DMS114 treated with DMSO at 0.1 percent for 48 hours (cell line): ENCODE measurements at regions not wholly inside any gene's neighbourhood (a gene's known extent, or its start where the extent isn't known, plus 50 kb on each side); places are given as distances from the start of the nearest gene placed in this dataset.
"Not testable (repeated sequence)": the region's sequence is repeated elsewhere in the genome, so short reads cannot be mapped to it uniquely, and the experiment has no call there.

Source experiments
- DNase-seq: peaks from one replicate; lab custom pipeline; 2025; ENCODE audit not compliant: unreplicated experiment; lab: John Stamatoyannopoulos, UW

GRCh38 chr1:212495766-212496494, 63.2 kb downstream of the NENF start:
- DNase-seq, result no peak

GRCh38 chr1:212496682-212497081, 64.0 kb downstream of the NENF start:
- DNase-seq, result no peak

GRCh38 chr1:212497553-212497952, 64.8 kb downstream of the NENF start:
- no peak for DNase-seq

- DNase-seq, result no peak
Measured at GRCh38 chr1:212498283-212499040, 65.7 kb downstream of the NENF start.

GRCh38 chr1:212500351-212500750, 67.6 kb downstream of the NENF start:
- no peak for DNase-seq

GRCh38 chr1:212500983-212501382, 68.3 kb downstream of the NENF start:
- no peak for DNase-seq

GRCh38 chr1:212503714-212504113, 71.0 kb downstream of the NENF start:
- no peak for DNase-seq

GRCh38 chr1:212504171-212504803, 71.6 kb downstream of the NENF start:
- no peak for DNase-seq

GRCh38 chr1:212506666-212507065, 73.9 kb downstream of the NENF start:
- DNase-seq, result no peak

GRCh38 chr1:212507369-212507768, 74.6 kb downstream of the NENF start:
- no peak for DNase-seq

- no peak for DNase-seq
Measured at GRCh38 chr1:212512816-212513559, 80.3 kb downstream of the NENF start.

GRCh38 chr1:212513586-212513985, 80.9 kb downstream of the NENF start:
- no peak for DNase-seq

GRCh38 chr1:212514056-212514614, 81.4 kb downstream of the NENF start:
- no peak for DNase-seq

GRCh38 chr1:212514782-212515181, 82.1 kb downstream of the NENF start:
- DNase-seq, result no peak

GRCh38 chr1:212515329-212515760, 82.6 kb downstream of the NENF start:
- no peak for DNase-seq

- DNase-seq, result not testable (repeated sequence)
Measured at GRCh38 chr1:212516012-212516411, 83.3 kb downstream of the NENF start.

- DNase-seq, result no peak
Measured at GRCh38 chr1:212518188-212519054, 85.7 kb downstream of the NENF start.

- no peak for DNase-seq
Measured at GRCh38 chr1:212519131-212519530, 86.4 kb downstream of the NENF start.

GRCh38 chr1:212520299-212520698, 87.6 kb downstream of the NENF start:
- no peak for DNase-seq

GRCh38 chr1:212520746-212521145, 87.8 kb upstream of the ATF3 start:
- DNase-seq, result no peak
